ENCODE measurements at regions not wholly inside any gene's neighbourhood (a gene's known extent, or its start where the extent isn't known, plus 50 kb on each side); places are given as distances from the start of the nearest gene placed in this dataset.

GRCh38 chr4:30610361-30610760 is 109.8 kb upstream of the PCDH7 start:
- no peak overlapping the region for H2AFZ ChIP-seq (ENCODE audit: low read length, unreplicated experiment)

GRCh38 chr4:30614771-30615170 is 105.4 kb upstream of the PCDH7 start:
- Histone ChIP-seq H3K36me3 (ENCODE audit: insufficient read depth, low read length) (no peaks in the 10 kb centered on the region), H3K4me1 (ENCODE audit: control insufficient read depth, insufficient read depth, low read length, unreplicated experiment) (no peaks in the 10 kb centered on the region), H3K27ac (ENCODE audit: low read depth, low read length) (no peak overlapping the region), H3K4me3 (ENCODE audit: low read depth, low read length) (no peak overlapping the region), H3K27me3 (ENCODE audit: insufficient read depth, low read length) (no peaks in the 10 kb centered on the region), H2AFZ (ENCODE audit: low read length, unreplicated experiment) (no peak overlapping the region), H3K79me2 (ENCODE audit: control insufficient read depth, insufficient read depth, low read length, unreplicated experiment) (no peaks in the 10 kb centered on the region)

More at GRCh38 chr4:30610361-30610760, 109.8 kb upstream of the PCDH7 start:
- Histone ChIP-seq H3K79me2 (ENCODE audit: control insufficient read depth, insufficient read depth, low read length, unreplicated experiment) (no peaks in the 10 kb centered on the region), H3K36me3 (ENCODE audit: insufficient read depth, low read length) (no peaks in the 10 kb centered on the region), H3K4me1 (ENCODE audit: control insufficient read depth, insufficient read depth, low read length, unreplicated experiment) (no peaks in the 10 kb centered on the region), H3K27ac (ENCODE audit: low read depth, low read length) (no peak overlapping the region), H3K27me3 (ENCODE audit: insufficient read depth, low read length) (no peaks in the 10 kb centered on the region), H3K4me3 (ENCODE audit: low read depth, low read length) (no peak overlapping the region)

- H3K4me3 ChIP-seq (ENCODE audit: low read depth, low read length), result no peak overlapping the region
- H3K4me1 ChIP-seq (ENCODE audit: control insufficient read depth, insufficient read depth, low read length, unreplicated experiment), result no peaks in the 10 kb centered on the region
- no peak overlapping the region for H3K27ac ChIP-seq (ENCODE audit: low read depth, low read length)
- no peaks in the 10 kb centered on the region for H3K79me2 ChIP-seq (ENCODE audit: control insufficient read depth, insufficient read depth, low read length, unreplicated experiment)
- no peak overlapping the region for H2AFZ ChIP-seq (ENCODE audit: low read length, unreplicated experiment)
- no peaks in the 10 kb centered on the region for H3K36me3 ChIP-seq (ENCODE audit: insufficient read depth, low read length)
- no peaks in the 10 kb centered on the region for H3K27me3 ChIP-seq (ENCODE audit: insufficient read depth, low read length)
Observed at GRCh38 chr4:30616942-30617646, 103.1 kb upstream of the PCDH7 start.

GRCh38 chr4:30617836-30618235 is 102.3 kb upstream of the PCDH7 start:
- Histone ChIP-seq H3K27ac (ENCODE audit: low read depth, low read length) (no peak overlapping the region), H3K4me3 (ENCODE audit: low read depth, low read length) (no peak overlapping the region), H2AFZ (ENCODE audit: low read length, unreplicated experiment) (no peak overlapping the region), H3K79me2 (ENCODE audit: control insufficient read depth, insufficient read depth, low read length, unreplicated experiment) (no peaks in the 10 kb centered on the region), H3K27me3 (ENCODE audit: insufficient read depth, low read length) (no peaks in the 10 kb centered on the region), H3K4me1 (ENCODE audit: control insufficient read depth, insufficient read depth, low read length, unreplicated experiment) (no peaks in the 10 kb centered on the region), H3K36me3 (ENCODE audit: insufficient read depth, low read length) (no peaks in the 10 kb centered on the region)

GRCh38 chr4:30619679-30620078 is 100.5 kb upstream of the PCDH7 start:
- H3K27ac ChIP-seq (ENCODE audit: low read depth, low read length), result no peak overlapping the region
- H3K36me3 ChIP-seq (ENCODE audit: insufficient read depth, low read length), result no peaks in the 10 kb centered on the region
- H3K27me3 ChIP-seq (ENCODE audit: insufficient read depth, low read length), result no peaks in the 10 kb centered on the region
- H3K79me2 ChIP-seq (ENCODE audit: control insufficient read depth, insufficient read depth, low read length, unreplicated experiment), result no peaks in the 10 kb centered on the region
- no peak overlapping the region for H2AFZ ChIP-seq (ENCODE audit: low read length, unreplicated experiment)
- no peaks in the 10 kb centered on the region for H3K4me1 ChIP-seq (ENCODE audit: control insufficient read depth, insufficient read depth, low read length, unreplicated experiment)
- H3K4me3 ChIP-seq (ENCODE audit: low read depth, low read length), result no peak overlapping the region

GRCh38 chr4:30620711-30621110 is 99.5 kb upstream of the PCDH7 start:
- H3K27ac ChIP-seq (ENCODE audit: low read depth, low read length), result no peak overlapping the region
- H3K27me3 ChIP-seq (ENCODE audit: insufficient read depth, low read length), result no peaks in the 10 kb centered on the region
- H3K4me3 ChIP-seq (ENCODE audit: low read depth, low read length), result no peak overlapping the region
- no peaks in the 10 kb centered on the region for H3K4me1 ChIP-seq (ENCODE audit: control insufficient read depth, insufficient read depth, low read length, unreplicated experiment)
- H2AFZ ChIP-seq (ENCODE audit: low read length, unreplicated experiment), result no peak overlapping the region
- no peaks in the 10 kb centered on the region for H3K79me2 ChIP-seq (ENCODE audit: control insufficient read depth, insufficient read depth, low read length, unreplicated experiment)
- H3K36me3 ChIP-seq (ENCODE audit: insufficient read depth, low read length), result no peaks in the 10 kb centered on the region

GRCh38 chr4:30630431-30630830 is 89.7 kb upstream of the PCDH7 start:
- H2AFZ ChIP-seq (ENCODE audit: low read length, unreplicated experiment), result no peak overlapping the region
- H3K27ac ChIP-seq (ENCODE audit: low read depth, low read length), result no peak overlapping the region
- H3K79me2 ChIP-seq (ENCODE audit: control insufficient read depth, insufficient read depth, low read length, unreplicated experiment), result no peaks in the 10 kb centered on the region
- H3K27me3 ChIP-seq (ENCODE audit: insufficient read depth, low read length), result no peaks in the 10 kb centered on the region
- no peak overlapping the region for H3K4me3 ChIP-seq (ENCODE audit: low read depth, low read length)
- H3K4me1 ChIP-seq (ENCODE audit: control insufficient read depth, insufficient read depth, low read length, unreplicated experiment), result no peaks in the 10 kb centered on the region
- no peaks in the 10 kb centered on the region for H3K36me3 ChIP-seq (ENCODE audit: insufficient read depth, low read length)

GRCh38 chr4:30632751-30633150 is 87.4 kb upstream of the PCDH7 start:
- no peak overlapping the region for H3K27ac ChIP-seq (ENCODE audit: low read depth, low read length)
- H3K4me1 ChIP-seq (ENCODE audit: control insufficient read depth, insufficient read depth, low read length, unreplicated experiment), result no peaks in the 10 kb centered on the region
- no peaks in the 10 kb centered on the region for H3K79me2 ChIP-seq (ENCODE audit: control insufficient read depth, insufficient read depth, low read length, unreplicated experiment)
- H3K27me3 ChIP-seq (ENCODE audit: insufficient read depth, low read length), result no peaks in the 10 kb centered on the region
- H3K36me3 ChIP-seq (ENCODE audit: insufficient read depth, low read length), result no peaks in the 10 kb centered on the region
- H3K4me3 ChIP-seq (ENCODE audit: low read depth, low read length), result no peak overlapping the region
- H2AFZ ChIP-seq (ENCODE audit: low read length, unreplicated experiment), result no peak overlapping the region

GRCh38 chr4:30641345-30641744 is 78.8 kb upstream of the PCDH7 start:
- no peak overlapping the region for H3K4me3 ChIP-seq (ENCODE audit: low read depth, low read length)
- no peak overlapping the region for H2AFZ ChIP-seq (ENCODE audit: low read length, unreplicated experiment)
- no peak overlapping the region for H3K27ac ChIP-seq (ENCODE audit: low read depth, low read length)
- no peaks in the 10 kb centered on the region for H3K79me2 ChIP-seq (ENCODE audit: control insufficient read depth, insufficient read depth, low read length, unreplicated experiment)
- no peaks in the 10 kb centered on the region for H3K4me1 ChIP-seq (ENCODE audit: control insufficient read depth, insufficient read depth, low read length, unreplicated experiment)
- H3K36me3 ChIP-seq (ENCODE audit: insufficient read depth, low read length), result no peaks in the 10 kb centered on the region
- H3K27me3 ChIP-seq (ENCODE audit: insufficient read depth, low read length), result no peaks in the 10 kb centered on the region

- Histone ChIP-seq H3K79me2 (ENCODE audit: control insufficient read depth, insufficient read depth, low read length, unreplicated experiment) (no peaks in the 10 kb centered on the region), H3K36me3 (ENCODE audit: insufficient read depth, low read length) (no peaks in the 10 kb centered on the region), H2AFZ (ENCODE audit: low read length, unreplicated experiment) (no peak overlapping the region), H3K4me3 (ENCODE audit: low read depth, low read length) (no peak overlapping the region), H3K4me1 (ENCODE audit: control insufficient read depth, insufficient read depth, low read length, unreplicated experiment) (no peaks in the 10 kb centered on the region), H3K27me3 (ENCODE audit: insufficient read depth, low read length) (no peaks in the 10 kb centered on the region), H3K27ac (ENCODE audit: low read depth, low read length) (no peak overlapping the region)
Observed at GRCh38 chr4:30642567-30642966, 77.6 kb upstream of the PCDH7 start.

- H2AFZ ChIP-seq (ENCODE audit: low read length, unreplicated experiment), result no peak overlapping the region
- no peak overlapping the region for H3K4me3 ChIP-seq (ENCODE audit: low read depth, low read length)
- no peaks in the 10 kb centered on the region for H3K36me3 ChIP-seq (ENCODE audit: insufficient read depth, low read length)
- no peaks in the 10 kb centered on the region for H3K27me3 ChIP-seq (ENCODE audit: insufficient read depth, low read length)
- no peak overlapping the region for H3K27ac ChIP-seq (ENCODE audit: low read depth, low read length)
- H3K79me2 ChIP-seq (ENCODE audit: control insufficient read depth, insufficient read depth, low read length, unreplicated experiment), result no peaks in the 10 kb centered on the region
- no peaks in the 10 kb centered on the region for H3K4me1 ChIP-seq (ENCODE audit: control insufficient read depth, insufficient read depth, low read length, unreplicated experiment)
Observed at GRCh38 chr4:30653291-30653690, 66.9 kb upstream of the PCDH7 start.
